Body of pancreas (tissue), 4 donors: ENCODE measurements at regions not wholly inside any gene's neighbourhood (a gene's known extent, or its start where the extent isn't known, plus 50 kb on each side); places are given as distances from the start of the nearest gene placed in this dataset.

Source experiments
- ATAC-seq: fragments of 150-250 bp; one replicate; pipeline ENCODE4 v1.9.1; 2016
- DNase-seq, 4 donors: peaks; one replicate each; pipeline ENCODE4 v3.0.0-alpha.2; 2019
- H3K27ac ChIP-seq, 4 donors: fragments of 200-600 bp; sonication (generic); 1 replicate in 3 of 4; 2 replicates in 1 of 4; pipeline versions ENCODE4 v1.5.1 to v1.6.1; 2016 to 2019; ENCODE audit warnings: mild to moderate bottlenecking in 1 of 4, mixed read lengths in 1 of 4, moderate library complexity in 1 of 4
- H3K27me3 ChIP-seq, 2 donors: fragments of 200-600 bp; sonication (generic); one replicate each; pipeline ENCODE4 v1.6.0; 2016; ENCODE audit warnings: mild to moderate bottlenecking in 1 of 2
- H3K36me3 ChIP-seq, 2 donors: fragments of 200-600 bp; sonication (generic); replicated peaks in 1 of 2; 2 replicates each; pipeline ENCODE4 v1.5.1; 2016; ENCODE audit warnings: low read depth in 2 of 2; ENCODE audit not compliant: insufficient read depth in 1 of 2
- H3K4me1 ChIP-seq: fragments of 200-600 bp; sonication (generic); one replicate; pipeline ENCODE4 v1.6.0; 2016
- H3K4me3 ChIP-seq, 2 donors: fragments of 200-600 bp; sonication (generic); 1 replicate in 1 of 2; 2 replicates in 1 of 2; pipeline ENCODE4 v1.5.1; 2016 to 2019
- H3K9me3 ChIP-seq, 3 donors: fragments of 200-600 bp; sonication (generic); 1 replicate in 2 of 3; 2 replicates in 1 of 3; pipeline ENCODE4 v1.5.1; 2016
- CTCF ChIP-seq, 7 experiments: fragments of 450-650 bp in 4 of 7; fragments of 200-600 bp in 3 of 7; sonication (generic) in 3 of 7; IDR thresholded peaks; one replicate each; pipeline ENCODE4 v1.5.1; 2016 to 2019; ENCODE audit warnings: antibody characterized with exemption in 7 of 7
- POLR2A ChIP-seq, 3 donors: fragments of 450-650 bp; IDR thresholded peaks; one replicate each; pipeline ENCODE4 v1.6.1; 2016; ENCODE audit warnings: antibody characterized with exemption in 3 of 3, mild to moderate bottlenecking in 2 of 3
- WGBS, 2 donors: methylation state at CpG; one replicate each; pipeline ENCODE4 v1.1.5; 2017; 5-methylcytosine and 5-hydroxymethylcytosine counted together
- intact Hi-C: fragments of 100-400 bp; cut with DNase I; formaldehyde crosslinking; loops from one replicate; pipeline ENCODE4 v1.15.1; 2023

DNA sequence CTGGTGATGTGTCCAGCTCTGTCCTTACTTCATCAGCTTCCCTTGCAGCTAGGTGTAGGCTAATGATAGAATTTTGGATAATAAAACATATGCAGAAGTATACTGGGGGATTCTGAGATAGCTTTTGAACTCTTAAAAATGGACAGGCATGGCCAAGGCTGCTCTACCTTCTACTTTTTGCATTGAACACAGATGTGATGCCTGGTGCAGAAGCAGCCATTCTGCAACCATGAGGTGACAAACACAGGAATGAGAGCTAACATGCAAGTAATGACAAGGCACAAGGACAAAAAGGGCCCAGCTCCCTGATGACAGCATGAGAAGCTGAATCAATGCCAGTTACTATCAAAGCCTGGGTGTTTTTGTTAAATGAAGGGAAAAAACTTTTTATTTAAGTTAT, 686.5 kb upstream of the AUTS2 start:
- Histone ChIP-seq H3K36me3 (no peaks in the 10 kb centered on the region), H3K27ac (no peak overlapping the region), H3K27me3 (no peaks in the 10 kb centered on the region), H3K4me3 (no peak overlapping the region), H3K9me3 (no peaks in the 10 kb centered on the region), H3K4me1 (no peaks in the 10 kb centered on the region)
- DNase-seq (no peak), ATAC-seq (no peak)
- TF ChIP-seq POLR2A (IDR thresholded peaks at IDR 0.05) (no peak), CTCF (IDR thresholded peaks at IDR 0.05) (no peak)
- intact Hi-C loops = no loop called here

DNA sequence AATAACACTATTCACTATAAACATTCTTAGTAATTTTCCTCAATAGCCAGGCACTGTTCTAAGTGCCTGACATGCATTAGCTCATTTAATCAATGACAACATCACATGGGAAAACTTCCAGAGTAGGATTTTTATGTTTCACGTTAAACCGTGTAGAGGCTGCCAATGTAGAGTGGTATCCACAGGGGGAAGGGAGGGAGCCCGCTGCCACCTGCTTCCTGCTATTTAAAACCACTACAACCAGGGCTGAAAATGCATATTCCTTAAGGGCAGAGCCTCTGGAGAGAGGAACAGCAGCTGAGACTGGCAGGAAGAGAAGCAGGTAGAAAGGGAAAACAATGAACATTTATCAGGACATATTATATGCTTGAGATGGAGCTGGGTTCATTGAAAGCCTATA, 684.3 kb upstream of the AUTS2 start:
- ATAC-seq (no peak), DNase-seq (no peak)
- H3K4me1 ChIP-seq = no peaks in the 10 kb centered on the region
- no peaks in the 10 kb centered on the region for H3K36me3 ChIP-seq
- no peaks in the 10 kb centered on the region for H3K27me3 ChIP-seq
- H3K4me3 ChIP-seq = no peak overlapping the region
- no peak for TF ChIP-seq POLR2A (IDR thresholded peaks at IDR 0.05)
- no peak for TF ChIP-seq CTCF (IDR thresholded peaks at IDR 0.05)
- H3K9me3 ChIP-seq = no peaks in the 10 kb centered on the region
- no peak overlapping the region for H3K27ac ChIP-seq
- WGBS, 2 donors = 20 to 31% methylated on average over 3 of the region's 3 CpGs
- intact Hi-C loops = no loop called here

DNA sequence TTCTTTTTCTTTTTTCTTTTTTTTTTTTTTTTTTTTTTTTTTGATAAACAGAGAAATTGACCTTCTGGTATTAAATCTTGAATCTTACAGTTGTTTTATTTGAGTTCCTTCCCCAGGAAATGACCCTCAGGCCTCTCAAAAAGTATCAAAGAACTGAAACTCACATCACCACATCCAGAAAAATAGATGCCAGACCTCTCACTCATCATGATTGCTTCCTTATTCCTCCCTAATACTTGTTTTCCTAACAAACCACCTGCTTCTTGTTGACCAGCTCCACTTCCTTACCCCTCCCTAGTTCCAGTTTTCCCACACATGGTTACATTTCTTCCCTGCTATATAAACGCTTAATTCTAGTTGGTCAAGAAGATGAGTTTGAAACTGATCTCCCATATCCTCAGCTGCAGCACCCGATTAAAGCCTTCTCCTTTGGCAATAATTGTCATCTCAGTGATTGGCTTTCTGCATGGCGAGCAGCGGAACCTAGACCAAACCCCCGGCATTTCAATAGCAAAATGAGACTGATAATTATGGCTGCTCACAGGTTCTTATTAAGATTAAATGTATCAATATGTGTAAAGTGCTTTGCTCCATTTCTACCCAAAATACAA, 681.1 kb upstream of the AUTS2 start:
- Histone ChIP-seq H3K4me3 (no peak overlapping the region), H3K4me1 (no peaks in the 10 kb centered on the region), H3K9me3 (no peaks in the 10 kb centered on the region), H3K36me3 (no peaks in the 10 kb centered on the region), H3K27me3 (no peaks in the 10 kb centered on the region), H3K27ac (no peak overlapping the region)
- no peak for DNase-seq
- TF ChIP-seq POLR2A (IDR thresholded peaks at IDR 0.05) (no peak), CTCF (IDR thresholded peaks at IDR 0.05) (no peak)
- intact Hi-C loops = no loop called here
- 81 to 90% methylated on average over 5 of the region's 5 CpGs for WGBS, 2 donors
- ATAC-seq = no peak

GRCh38 chr7:68918621-68919020, 679.7 kb upstream of the AUTS2 start:
- no peak overlapping the region for H3K27ac ChIP-seq
- H3K4me1 ChIP-seq = no peaks in the 10 kb centered on the region
- no peaks in the 10 kb centered on the region for H3K27me3 ChIP-seq
- H3K4me3 ChIP-seq = no peak overlapping the region
- whole genome bisulfite sequencing, 2 donors = 70 to 85% methylated on average over 2 of the region's 2 CpGs
- ATAC-seq (no peak), DNase-seq (no peak)
- TF ChIP-seq CTCF (IDR thresholded peaks at IDR 0.05) (no peak), POLR2A (IDR thresholded peaks at IDR 0.05) (no peak)
- no peaks in the 10 kb centered on the region for H3K9me3 ChIP-seq
- intact Hi-C loops = no loop called here
- H3K36me3 ChIP-seq = no peaks in the 10 kb centered on the region

DNA sequence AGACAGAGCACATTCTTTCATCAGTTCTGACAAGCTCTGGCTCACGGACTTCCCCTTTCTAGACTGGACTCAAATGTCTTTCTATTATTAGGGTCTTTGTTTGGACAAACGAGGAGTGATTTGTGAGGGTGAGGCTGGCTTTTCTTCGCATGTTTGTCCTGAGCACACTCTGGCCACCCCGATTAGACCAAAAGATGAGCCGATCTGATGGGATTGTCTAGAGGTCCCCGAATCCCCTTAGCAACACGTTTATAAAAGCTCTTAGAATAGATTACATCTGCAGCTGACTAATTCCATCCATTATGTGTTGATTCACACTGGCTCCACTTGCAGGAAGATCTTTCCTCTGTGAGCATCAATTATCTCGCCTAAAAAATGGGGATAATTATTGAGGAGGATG, 675.4 kb upstream of the AUTS2 start:
- no peak overlapping the region for H3K4me3 ChIP-seq
- ATAC-seq (no peak), DNase-seq (no peak)
- H3K9me3 ChIP-seq = no peaks in the 10 kb centered on the region
- intact Hi-C loops = no loop called here
- WGBS, 2 donors = 46 to 47% methylated on average over 8 of the region's 8 CpGs
- H3K4me1 ChIP-seq = no peaks in the 10 kb centered on the region
- TF ChIP-seq CTCF (IDR thresholded peaks at IDR 0.05) (no peak), POLR2A (IDR thresholded peaks at IDR 0.05) (no peak)
- H3K27ac ChIP-seq = no peak overlapping the region
- H3K36me3 ChIP-seq = no peaks in the 10 kb centered on the region
- H3K27me3 ChIP-seq = no peaks in the 10 kb centered on the region
